ENCODE measurements at regions not wholly inside any gene's neighbourhood (a gene's known extent, or its start where the extent isn't known, plus 50 kb on each side); places are given as distances from the start of the nearest gene placed in this dataset.

GRCh38 chr17:13076905-13077304 lies 59.1 kb upstream of the ELAC2 start:
- TF ChIP-seq, protein P1, sequence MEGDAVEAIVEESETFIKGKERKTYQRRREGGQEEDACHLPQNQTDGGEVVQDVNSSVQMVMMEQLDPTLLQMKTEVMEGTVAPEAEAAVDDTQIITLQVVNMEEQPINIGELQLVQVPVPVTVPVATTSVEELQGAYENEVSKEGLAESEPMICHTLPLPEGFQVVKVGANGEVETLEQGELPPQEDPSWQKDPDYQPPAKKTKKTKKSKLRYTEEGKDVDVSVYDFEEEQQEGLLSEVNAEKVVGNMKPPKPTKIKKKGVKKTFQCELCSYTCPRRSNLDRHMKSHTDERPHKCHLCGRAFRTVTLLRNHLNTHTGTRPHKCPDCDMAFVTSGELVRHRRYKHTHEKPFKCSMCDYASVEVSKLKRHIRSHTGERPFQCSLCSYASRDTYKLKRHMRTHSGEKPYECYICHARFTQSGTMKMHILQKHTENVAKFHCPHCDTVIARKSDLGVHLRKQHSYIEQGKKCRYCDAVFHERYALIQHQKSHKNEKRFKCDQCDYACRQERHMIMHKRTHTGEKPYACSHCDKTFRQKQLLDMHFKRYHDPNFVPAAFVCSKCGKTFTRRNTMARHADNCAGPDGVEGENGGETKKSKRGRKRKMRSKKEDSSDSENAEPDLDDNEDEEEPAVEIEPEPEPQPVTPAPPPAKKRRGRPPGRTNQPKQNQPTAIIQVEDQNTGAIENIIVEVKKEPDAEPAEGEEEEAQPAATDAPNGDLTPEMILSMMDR (IDR thresholded peaks at IDR 0.05; ENCODE audit: insufficient read depth, low read length, poor library complexity, severe bottlenecking) = no peak
- no peak for TF ChIP-seq EZH2phosphoT487 (conservative IDR thresholded peaks at IDR 0.05; ENCODE audit: low read length)

Measured in SU-DHL-6 (cell line).